Left lobe of liver (tissue), 2 donors: ENCODE measurements at regions not wholly inside any gene's neighbourhood (a gene's known extent, or its start where the extent isn't known, plus 50 kb on each side); places are given as distances from the start of the nearest gene placed in this dataset.
A peak's percentile ranks its signal among the peaks of the same experiment; 100 is the strongest.

Experiments
- ATAC-seq: fragments of 200-7000 bp; cut with Tn5 transposase; one replicate; pipeline ENCODE4 v1.9.1; 2020; ENCODE audit warnings: mild to moderate bottlenecking, moderate library complexity
- DNase-seq: peaks from one replicate; pipeline ENCODE4 v3.0.0-alpha.2; 2020; ENCODE audit warnings: low spot score
- donor health status: DM: no; HTN: no; CAD: no; lungs with moderate emphysema.
- donor health status: DM: no; HTN: yes; CAD: no.

DNA sequence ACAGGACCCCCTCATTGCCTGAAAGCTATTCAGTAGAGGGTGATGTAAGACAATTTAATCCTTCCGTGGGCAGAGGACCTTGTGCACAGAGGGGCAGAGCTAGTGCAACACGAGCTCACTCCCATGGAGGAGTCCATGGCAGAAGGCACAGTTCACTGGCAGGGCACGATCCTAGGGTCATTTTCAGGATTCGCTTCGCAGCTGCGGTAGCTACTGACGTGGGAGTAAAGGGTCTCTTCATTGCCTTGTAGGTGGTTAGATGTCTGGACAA, 207.8 kb downstream of the FOXO1 start:
- ATAC-seq (no peak), DNase-seq (no peak)

DNA sequence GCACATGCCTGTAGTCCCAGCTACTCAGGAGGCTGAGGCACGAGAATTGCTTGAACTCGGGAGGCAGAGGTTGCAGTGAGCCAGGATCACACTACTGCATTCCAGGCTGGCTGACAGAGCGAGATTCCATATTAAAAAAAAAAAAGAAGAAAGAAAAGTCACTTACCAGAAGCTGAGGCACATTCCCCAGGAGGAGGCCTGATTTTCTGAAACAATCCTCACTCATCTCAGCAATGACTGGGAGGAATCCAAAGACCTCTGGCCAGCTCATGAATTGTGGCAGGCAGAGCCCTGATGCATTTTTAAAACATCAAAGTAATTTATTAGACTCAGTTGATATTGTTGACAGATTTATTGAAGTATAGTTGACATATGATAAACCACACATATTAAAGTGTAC, 206.3 kb downstream of the FOXO1 start:
- DNase-seq, result no peak
- ATAC-seq, result no peak

DNA sequence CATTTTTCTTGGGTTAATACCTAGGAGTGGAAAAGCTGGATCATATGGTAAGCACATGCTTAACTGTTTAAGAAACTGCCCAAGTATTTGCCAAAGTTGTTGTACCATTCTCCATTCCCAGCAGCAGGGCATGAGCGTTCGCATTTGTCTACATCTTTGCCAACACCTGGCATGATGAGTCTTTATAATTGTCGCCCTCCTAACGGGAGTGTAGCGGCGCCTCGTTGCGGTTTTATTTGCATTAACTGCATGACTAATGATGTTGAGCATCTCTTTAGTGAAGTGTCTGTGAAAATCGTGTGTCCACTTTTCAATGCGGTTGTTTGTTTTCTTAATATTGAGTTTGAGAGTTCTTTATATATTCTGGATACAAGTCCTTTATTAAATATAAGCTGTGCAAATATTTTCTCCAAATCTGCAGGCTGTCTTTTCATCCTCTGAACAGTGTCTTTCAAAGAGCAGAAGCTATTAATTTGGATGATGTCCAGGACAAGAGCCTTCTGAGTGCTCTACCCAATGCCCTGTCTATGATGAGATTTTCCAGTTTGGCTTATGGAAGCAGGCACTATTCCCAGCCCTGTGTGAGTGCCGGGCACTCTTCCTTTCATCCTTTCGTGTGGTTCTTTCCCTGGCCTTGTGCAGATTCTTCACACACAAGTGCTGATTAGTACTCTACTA, 202.0 kb downstream of the FOXO1 start:
- ATAC-seq (no peak), DNase-seq (no peak)

DNA sequence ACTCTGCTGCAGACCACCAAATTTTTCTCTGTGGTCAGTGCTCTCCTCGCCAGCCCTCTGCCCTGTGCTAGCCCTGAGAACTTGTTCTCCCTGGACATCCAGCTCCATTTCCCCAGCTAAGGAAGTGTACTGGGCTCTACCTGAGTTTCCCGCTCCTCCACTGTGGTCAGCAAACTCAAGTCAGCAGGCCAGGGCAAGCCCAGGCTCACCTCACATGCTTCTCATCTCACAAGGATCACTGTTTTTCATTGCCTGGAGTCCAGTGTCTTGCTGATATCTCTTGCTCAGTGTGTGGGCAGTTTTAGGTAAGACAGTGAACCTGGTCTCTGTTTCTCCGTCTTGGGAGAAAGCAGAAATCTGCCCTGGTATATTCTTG, 201.4 kb downstream of the FOXO1 start:
- ATAC-seq, result no peak
- no peak for DNase-seq

DNA sequence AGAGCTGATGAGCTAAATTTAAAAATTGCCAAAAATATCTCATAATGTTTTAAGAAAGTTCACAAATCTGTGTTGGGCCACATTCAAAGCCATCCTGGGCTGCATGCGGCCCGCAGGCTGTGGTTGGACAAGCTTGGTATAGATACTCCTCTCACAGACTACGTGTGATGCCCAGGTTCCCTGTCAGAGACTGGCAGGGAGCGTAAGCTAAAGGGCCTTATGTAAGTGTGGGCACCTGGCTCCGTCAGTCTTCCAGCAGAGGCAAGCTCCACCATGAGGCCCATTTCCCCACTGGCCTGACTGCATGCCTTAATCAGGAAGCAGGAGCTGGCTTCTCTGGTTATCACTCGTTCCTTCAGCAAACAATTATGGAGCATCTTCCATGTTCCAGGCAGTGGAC, 200.2 kb downstream of the FOXO1 start:
- ATAC-seq (no peak), DNase-seq (no peak)

DNA sequence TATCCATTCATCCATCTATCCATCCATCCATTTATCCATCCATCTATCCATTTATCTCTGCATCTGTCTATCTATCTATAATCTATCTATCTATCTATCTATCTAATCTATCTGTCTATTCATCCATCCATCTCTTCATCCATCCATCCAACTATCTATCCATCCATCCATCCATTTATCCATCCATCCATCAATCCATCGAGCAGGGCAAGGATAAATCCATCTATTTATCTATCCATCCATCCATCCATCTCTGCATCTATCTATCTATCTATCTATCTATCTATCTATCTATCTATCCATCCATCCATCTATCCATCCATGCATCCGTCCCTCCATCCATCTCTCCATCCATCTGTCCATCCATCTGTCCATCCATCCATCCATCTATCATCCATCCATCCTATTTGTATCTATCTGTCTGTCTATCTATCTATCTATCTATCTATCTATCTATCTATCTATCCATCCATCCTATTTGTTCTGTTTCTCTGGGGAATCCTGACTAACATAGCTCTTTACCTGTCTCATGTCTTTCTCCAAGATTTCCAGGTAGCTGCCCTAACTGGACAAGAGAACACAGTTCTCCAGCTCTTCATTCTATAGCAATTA, 198.1 kb downstream of the FOXO1 start:
- DNase-seq, result no peak
- ATAC-seq, result no peak

DNA sequence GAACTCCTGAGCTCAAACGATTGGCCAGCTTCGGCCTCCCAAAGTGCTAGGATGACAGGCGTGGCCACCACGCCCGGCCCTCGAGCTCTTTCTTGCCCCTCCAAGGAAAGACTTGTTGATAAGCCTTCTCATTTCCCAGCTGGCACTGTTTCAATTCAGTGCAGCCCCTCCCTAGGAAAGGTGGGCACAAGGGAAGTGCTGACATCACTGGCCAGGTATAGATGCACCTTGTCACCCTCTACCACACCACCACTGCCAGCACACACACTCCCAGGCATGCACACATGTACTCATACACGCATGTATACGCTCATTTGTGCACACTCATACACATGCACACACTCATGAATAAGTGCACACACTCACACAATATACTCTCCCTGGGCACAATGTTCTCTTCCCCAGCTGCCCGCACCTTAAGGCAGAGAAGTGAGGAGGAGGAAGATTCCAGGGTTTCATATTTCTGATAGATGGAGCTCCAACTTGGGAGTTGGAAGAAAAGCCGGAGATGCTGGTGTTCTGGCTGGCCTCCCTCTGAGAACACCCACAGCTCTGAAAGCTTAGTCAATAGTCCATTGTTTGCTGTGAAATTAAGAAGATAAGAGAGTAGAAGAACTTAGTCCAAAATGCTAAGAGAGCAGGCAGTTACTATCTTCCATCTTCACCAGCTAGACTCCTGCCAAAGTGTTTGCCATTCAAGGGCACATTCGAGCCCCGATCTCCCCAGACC, 196.7 kb downstream of the FOXO1 start:
- DNase-seq, result no peak
- ATAC-seq, result no peak

DNA sequence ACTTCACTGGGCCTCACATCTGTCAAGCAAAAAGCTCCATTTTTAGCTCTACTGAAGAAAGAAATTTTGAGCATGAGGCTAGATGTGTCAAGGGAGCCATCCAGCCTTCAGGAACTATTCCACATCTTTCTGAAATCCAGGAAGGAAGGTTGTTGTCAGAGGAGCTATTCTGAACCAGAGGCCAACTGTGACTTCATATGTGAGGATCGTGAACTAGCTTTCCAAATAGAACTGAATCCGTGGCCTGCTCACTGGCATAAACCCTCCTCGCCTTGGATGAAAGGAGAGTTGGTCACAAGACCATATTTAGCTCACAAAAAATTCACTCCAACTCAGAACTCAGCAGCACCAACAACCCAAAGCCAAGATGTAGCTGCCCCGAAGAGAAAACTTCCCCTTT, 195.8 kb downstream of the FOXO1 start:
- DNase-seq (no peak), ATAC-seq (no peak)

DNA sequence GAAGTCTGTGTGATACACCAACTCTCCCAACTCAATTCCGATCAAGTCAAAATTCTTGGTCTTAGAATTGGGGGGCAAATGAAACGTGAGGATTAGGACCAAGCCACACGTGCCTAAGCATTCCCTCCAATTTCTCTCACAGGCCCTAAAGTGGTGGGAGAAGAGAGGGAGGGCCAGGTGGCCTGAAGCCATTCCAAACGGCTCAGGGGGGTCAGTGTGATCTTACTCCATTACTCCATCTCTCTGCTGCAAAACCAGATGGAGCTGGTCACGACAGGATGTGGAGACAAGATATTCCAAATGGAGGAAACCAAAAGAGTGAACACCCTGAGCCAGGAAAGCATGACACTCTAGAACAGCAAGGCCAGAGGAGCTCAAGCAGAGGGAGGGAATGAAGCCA, 195.4 kb downstream of the FOXO1 start:
- ATAC-seq (no peak), DNase-seq (no peak)

DNA sequence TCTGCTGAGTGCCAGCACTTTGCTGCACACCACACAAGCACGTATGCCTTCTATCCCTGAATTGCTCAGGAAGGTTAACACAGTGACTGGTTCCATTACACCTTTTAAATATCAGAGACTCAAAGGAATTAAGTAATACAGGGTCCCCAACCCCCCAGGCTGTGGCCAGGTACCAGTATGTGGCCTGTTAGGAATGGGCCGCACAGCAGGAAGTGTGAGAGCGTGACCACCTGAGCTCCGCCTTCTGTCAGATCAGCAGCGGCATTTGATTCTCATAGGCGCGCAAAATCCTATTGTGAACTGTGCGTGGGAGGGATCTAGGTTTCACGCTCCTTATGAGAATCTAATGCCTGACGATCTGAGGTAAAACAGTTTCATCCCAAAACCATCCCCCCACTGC, 194.5 kb downstream of the FOXO1 start:
- DNase-seq (no peak), ATAC-seq (no peak)

DNA sequence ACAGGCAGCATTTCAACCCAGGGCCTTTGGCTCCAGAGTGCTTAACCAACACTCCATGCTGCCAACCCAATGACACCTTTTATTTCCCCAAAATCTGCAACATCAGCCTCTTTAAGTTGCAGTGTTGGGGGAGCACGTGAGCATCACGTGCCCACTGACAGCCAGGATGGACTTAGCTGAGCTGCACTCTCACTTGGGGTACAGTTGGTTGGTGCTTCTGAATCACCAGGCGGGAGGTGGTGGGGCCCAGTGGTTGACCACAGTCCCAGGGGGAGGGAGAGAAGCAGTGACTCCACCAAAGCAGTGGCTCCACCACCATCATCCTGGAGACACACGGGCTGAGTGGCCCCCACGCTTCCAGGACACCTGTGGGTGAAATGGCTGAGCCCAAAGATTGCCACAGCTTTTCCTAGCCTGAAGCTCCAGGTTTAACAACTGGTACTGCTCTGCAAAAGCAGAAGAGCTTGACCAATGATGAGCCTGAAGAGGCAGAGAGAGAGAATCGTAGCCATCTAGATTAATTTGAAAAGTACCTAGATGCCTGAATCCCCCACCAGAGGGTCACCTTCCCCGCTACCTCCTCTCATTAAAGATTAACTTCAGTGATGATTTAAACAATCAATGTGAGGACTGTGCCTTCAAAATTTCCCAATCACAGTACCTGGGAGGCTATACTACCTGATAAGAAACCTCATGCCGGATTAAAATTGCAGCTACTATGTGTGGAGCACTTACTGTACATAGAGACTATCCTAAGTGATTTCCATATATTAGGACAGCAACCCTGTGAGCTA, 193.8 kb downstream of the FOXO1 start:
- no peak for DNase-seq
- ATAC-seq, result no peak

DNA sequence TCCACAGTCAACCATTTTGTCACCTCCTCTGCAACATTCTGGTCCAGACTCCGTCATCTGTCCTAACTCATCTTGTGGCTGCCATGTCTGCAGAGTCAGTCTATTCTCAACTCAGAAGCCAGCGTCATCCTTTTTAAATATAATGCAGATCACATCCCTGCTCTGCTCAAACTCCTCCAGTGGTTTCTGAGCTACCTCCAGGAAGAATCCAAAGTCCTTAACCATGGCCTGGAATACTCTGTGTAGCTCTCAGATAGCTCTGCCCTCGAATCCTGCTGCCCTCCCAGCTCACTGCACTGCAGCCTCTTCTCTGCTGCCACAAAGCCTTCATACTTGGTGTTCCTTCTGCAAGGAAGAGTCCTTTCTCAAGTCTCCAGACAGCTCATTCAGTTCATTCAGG, 190.8 kb downstream of the FOXO1 start:
- ATAC-seq (no peak), DNase-seq (no peak)

DNA sequence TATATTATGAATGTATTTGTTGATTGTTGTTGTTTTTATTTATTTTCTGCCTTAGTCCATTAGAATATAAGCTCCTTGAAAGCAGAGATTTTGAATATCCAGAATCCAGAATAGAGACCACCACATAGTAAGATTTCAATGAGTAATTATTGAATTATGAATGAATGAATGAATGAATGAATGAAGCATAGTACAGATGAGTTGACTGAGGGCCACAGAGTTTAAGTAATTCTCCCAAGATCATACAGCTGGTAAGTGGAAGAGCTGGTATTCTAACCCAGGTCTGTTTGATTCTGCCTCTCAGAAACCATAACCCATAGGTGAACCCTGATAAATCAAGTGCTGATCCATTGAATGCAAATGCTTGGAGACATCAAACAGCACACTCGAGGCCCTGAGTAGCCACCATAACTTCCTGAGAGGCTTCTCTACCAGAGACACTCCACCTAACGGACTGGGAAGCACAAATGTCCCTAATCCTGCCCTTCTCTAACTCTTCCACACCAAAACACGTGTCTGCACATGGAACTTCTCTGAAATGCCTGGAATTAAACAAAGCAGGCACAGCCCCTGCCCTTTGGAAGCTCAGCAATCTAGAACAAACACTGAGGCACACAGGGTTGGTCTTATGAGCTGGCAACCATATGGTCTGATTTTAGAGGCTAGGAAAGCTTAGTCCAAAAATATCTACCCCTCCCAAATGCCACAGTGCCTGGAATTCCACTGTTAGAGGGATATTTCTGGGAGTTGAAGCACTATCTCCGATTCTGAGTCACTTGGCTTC, 190.1 kb downstream of the FOXO1 start:
- ATAC-seq, result peak; percentile 77
- DNase-seq, result peak; percentile 82

DNA sequence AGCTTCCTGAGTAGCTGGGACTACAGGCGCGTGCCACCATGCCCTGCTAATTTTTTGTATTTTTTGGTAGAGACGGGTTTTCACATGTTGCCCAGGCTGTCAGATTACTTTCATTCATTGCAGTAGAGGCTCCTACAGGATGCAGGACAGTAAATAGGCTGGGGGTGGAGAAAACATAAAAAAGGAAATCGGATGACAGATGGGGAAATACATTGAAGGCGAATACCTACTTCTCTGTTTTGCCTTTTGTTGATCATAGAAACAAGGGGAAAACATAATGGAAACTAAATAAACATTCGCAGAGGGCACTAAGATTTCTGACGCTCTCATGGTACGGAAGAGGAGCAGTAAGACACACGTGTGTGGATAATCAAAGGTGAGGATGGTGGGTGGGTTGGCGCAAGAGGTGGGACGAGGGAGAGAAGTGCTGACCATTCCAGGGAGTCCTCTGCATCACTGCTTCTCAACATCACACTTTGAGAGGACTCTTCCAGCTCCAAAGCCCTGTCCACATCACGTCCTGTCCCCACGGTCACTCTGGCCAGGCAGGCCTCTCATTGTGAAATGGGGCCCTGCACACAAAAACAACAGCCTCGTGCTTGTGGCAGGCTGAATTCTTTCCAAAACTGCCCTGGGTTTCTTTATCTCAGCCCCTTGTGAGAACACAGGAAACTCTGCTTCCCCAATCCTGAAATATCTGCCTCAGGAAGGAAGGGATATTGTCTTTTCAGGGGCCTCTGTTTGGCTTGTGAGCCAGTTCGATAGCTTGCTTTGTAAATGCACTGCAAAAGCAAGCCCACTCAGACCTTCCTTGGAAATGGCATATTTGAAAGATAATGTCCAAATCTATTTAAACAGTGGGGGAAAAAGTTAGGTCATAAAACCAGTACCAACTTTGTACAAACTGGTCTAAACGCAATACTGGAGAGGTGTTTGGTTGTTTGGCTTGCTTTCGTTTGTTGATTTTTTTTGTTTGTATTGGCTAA, 188.5 kb downstream of the FOXO1 start:
- ATAC-seq (peak; percentile 65), DNase-seq (peak; percentile 84)

DNA sequence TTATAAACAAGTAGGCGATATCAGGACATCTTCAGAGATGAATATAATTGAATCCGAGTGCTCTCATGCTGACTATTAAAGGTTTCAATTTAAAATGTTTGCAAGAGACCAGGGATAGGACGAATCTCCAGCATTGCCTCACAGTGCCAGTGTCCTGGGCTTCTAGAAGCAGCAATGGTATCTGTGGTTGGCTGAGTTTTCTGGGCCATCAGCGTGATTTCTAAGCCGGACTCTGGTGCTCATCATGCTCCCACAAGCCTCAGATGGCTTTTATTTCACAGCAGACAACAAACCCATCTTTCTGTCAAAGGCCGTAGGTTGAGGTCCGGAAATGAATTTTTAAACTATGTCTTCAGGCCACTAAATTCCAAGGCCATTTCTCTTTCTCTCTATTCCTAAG, 187.7 kb downstream of the FOXO1 start:
- peak; percentile 28 for ATAC-seq
- no peak for DNase-seq

DNA sequence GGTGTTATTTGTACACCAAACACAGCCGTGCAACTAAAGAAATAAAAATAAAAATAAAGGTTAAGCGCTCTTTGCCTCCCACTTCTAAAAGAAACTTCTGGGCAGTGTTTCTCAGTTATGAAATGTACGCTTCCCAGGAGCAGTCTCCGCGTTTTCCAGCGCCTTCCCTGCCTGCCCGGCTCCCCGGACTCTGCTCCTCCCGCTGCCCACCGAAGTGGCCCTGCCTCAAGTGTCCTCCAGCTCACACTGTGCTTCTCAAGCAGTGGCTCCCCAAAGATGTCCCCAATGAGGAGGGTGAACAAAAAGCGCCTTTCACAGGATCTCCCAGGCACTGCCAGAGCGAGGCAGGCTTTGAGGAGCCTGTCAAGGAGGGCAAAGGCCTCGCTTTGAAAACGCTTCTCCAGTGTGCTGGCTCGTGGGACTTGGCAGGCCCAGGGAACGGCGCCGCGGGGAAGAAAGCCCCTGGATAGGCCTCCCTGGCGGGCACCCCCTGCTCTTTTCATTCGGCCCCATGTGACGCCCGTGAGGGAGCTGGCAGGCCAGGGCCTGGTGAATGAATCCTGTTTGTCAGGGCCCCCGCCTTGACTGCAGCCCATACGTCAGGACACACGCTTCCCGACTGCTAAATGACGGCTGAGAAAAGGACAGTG, 187.1 kb downstream of the FOXO1 start:
- DNase-seq, result no peak
- no peak for ATAC-seq

DNA sequence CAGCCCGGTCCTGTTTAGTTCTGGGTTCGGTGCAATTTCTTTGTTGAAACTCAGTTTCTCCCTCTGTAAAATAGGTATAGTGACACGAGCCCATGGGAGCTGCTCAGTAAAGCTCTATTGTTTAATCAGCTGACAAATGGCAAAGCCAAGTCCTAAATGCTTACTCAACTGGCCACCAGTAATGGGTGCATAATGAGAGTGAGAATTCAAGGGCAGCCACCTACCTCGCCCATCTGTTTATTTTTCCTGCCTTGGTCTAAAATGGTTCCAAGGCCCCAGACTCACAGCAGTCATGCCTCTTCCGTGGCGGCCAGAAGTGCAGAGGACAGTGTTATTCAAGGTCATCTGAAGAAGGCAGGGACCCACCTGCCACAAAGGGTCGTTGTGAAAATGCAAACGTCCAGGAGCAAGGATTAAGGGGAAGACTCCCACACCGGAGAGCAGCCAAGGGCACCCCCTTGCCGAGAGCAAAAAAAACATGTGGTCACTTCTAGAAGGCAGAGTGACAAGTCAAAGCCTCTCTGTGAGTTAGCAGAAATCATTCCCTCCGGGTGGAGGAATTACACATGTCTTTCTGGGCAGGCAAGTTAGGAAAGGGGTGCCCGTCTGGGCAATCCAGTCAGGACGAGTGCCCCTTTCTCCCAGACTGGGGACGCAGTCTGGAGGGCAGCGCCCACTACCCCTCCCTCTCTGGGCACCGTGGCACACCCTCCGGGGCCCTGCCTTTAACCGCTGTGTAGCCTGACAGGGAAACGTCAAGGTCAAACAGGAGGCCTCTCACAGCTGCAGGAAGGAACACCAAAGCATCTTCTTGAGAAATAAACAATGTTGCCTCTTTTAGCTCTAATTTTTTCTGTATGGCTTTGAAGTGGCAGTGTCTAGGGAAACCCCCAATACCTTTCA, 186.2 kb downstream of the FOXO1 start:
- DNase-seq (no peak), ATAC-seq (no peak)

DNA sequence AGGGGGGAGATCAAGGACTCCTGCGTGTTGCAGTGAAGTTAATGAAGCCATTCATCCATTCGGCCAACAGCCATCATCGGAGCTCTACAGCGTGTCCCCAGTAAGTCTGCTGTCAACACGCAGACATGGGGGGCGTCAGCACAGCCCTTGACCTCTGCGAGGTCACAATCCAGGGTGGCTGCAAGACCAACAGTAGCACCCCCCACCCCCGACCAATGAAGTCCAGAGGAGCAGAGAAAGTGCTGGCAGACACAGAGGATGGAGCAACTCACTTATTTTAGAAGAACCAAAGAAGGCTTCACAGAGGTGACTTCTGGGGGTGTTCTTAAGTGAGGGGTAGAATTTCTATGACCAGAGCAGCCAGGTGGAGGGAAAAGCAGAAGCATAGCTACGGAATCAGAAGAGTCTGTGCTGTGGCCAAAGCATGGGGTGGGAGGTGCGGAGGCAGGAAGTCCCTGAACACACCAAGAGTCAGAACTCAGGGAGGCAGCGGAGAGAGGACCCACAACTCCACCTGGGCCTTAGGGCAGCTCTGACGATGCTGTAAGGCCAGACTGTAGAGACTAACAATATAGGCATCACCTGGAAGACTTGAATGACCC, 185.4 kb downstream of the FOXO1 start:
- DNase-seq, result no peak
- no peak for ATAC-seq
